ENCODE measurements at regions not wholly inside any gene's neighbourhood (a gene's known extent, or its start where the extent isn't known, plus 50 kb on each side); places are given as distances from the start of the nearest gene placed in this dataset.

DNA sequence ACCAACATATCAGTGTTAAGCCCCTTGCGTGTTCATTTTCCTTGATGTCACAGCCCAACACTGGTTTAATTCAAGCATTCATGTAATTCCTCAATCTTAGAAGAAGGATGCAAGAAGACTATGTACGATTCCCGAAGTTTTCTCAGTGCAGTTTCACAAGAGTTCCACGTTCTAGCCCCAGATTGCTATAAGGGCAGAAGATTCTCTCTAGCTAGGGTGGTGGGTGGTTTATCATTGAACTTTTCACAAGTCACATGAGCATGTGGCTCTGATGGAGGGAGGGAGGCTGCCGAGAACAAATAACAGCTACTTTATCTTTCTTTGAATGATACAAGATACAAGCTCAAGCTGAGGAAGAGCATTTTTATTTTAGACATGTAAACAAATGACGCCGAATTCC, 71.9 kb upstream of the NHSL1 start:
- intact Hi-C loops (cut with micrococcal nuclease; ENCODE audit: unreplicated experiment), result no loop called here
- no peaks in the 10 kb centered on the region for H3K9me3 ChIP-seq (ENCODE audit: insufficient read depth, low read depth)
- H3K9me2 ChIP-seq (ENCODE audit: insufficient read depth), result no peaks in the 10 kb centered on the region
- no peaks in the 10 kb centered on the region for H3K27me3 ChIP-seq (ENCODE audit: insufficient read depth, low read depth)
- H2AFZ ChIP-seq, result no peak overlapping the region
- no peak for TF ChIP-seq EZH2 (IDR thresholded peaks at IDR 0.05; ENCODE audit: low read depth)
- TF ChIP-seq, protein P1, sequence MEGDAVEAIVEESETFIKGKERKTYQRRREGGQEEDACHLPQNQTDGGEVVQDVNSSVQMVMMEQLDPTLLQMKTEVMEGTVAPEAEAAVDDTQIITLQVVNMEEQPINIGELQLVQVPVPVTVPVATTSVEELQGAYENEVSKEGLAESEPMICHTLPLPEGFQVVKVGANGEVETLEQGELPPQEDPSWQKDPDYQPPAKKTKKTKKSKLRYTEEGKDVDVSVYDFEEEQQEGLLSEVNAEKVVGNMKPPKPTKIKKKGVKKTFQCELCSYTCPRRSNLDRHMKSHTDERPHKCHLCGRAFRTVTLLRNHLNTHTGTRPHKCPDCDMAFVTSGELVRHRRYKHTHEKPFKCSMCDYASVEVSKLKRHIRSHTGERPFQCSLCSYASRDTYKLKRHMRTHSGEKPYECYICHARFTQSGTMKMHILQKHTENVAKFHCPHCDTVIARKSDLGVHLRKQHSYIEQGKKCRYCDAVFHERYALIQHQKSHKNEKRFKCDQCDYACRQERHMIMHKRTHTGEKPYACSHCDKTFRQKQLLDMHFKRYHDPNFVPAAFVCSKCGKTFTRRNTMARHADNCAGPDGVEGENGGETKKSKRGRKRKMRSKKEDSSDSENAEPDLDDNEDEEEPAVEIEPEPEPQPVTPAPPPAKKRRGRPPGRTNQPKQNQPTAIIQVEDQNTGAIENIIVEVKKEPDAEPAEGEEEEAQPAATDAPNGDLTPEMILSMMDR (conservative IDR thresholded peaks at IDR 0.05), result no peak
- no TSS peak for BruUV-seq (replicated peaks)
- peaks cover 14% of the 10 kb centered on the region; the same call in 1 of the 2 replicates for H4K20me1 ChIP-seq (ENCODE audit: insufficient read depth)
- H3K4me2 ChIP-seq, result no peak overlapping the region
- H3K36me3 ChIP-seq (ENCODE audit: low read depth), result no peaks in the 10 kb centered on the region
- H3K79me2 ChIP-seq (ENCODE audit: low read depth), result peaks cover 42% of the 10 kb centered on the region; the same call in 1 of the 2 replicates
- CTCF ChIA-PET, result no interaction called here
- H3K4me1 ChIP-seq (replicated peaks; ENCODE audit: insufficient read depth), result no peaks in the 10 kb centered on the region
- POLR2A ChIA-PET (ENCODE audit: unreplicated experiment), result no interaction called here
- no peak for DNase-seq
- no peak overlapping the region for H3K27ac ChIP-seq
- no peak overlapping the region for H3K4me3 ChIP-seq
- H3F3A ChIP-seq (ENCODE audit: insufficient read depth, low read depth), result no peaks in the 10 kb centered on the region

DNA sequence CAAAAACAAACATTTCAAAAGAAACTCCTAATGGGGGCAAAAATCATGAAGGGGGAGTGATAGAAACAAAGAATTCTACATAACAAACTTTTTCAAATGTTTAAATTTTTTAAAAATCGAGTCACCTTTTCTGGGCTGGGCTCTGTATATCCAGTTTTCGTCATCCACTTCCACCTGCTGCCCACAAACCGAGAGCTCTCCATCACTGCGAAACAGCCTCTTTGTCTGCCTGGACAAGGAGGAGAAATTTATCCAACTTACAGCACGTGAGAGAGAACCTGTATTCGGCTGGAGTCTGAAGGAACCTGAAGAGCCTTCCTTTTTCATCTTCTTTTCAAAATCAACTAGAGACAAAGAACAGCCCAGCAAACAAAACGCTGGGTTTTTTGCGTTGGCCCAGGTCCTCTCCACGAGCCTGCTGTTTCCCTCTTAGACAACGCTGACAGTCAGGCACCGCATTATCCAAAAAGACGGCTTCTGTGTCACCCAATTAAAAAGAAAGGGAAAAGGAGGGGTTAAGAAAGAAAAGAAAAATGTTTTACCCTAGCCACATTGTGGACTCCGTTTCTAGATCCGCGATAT, 72.4 kb upstream of the NHSL1 start:
- no peaks in the 10 kb centered on the region for H3K36me3 ChIP-seq (ENCODE audit: low read depth)
- TF ChIP-seq, protein P1 (conservative IDR thresholded peaks at IDR 0.05), result no peak
- TF ChIP-seq EZH2 (IDR thresholded peaks at IDR 0.05; ENCODE audit: low read depth), result no peak
- ChIA-PET POLR2A (ENCODE audit: unreplicated experiment) (no interaction called here), CTCF (no interaction called here)
- no peak overlapping the region for H3K4me3 ChIP-seq
- no peaks in the 10 kb centered on the region for H3F3A ChIP-seq (ENCODE audit: insufficient read depth, low read depth)
- H3K27me3 ChIP-seq (ENCODE audit: insufficient read depth, low read depth), result no peaks in the 10 kb centered on the region
- no peak overlapping the region for H2AFZ ChIP-seq
- BruUV-seq (replicated peaks), result no TSS peak
- DNase-seq, result no peak
- H3K4me2 ChIP-seq, result no peak overlapping the region
- intact Hi-C loops (cut with micrococcal nuclease; ENCODE audit: unreplicated experiment), result no loop called here
- peaks cover 37% of the 10 kb centered on the region; the same call in 1 of the 2 replicates for H3K79me2 ChIP-seq (ENCODE audit: low read depth)
- H3K9me2 ChIP-seq (ENCODE audit: insufficient read depth), result no peaks in the 10 kb centered on the region
- H3K27ac ChIP-seq, result no peak overlapping the region
- no peaks in the 10 kb centered on the region for H3K4me1 ChIP-seq (replicated peaks; ENCODE audit: insufficient read depth)
- peaks cover 14% of the 10 kb centered on the region; the same call in 1 of the 2 replicates for H4K20me1 ChIP-seq (ENCODE audit: insufficient read depth)
- no peaks in the 10 kb centered on the region for H3K9me3 ChIP-seq (ENCODE audit: insufficient read depth, low read depth)

DNA sequence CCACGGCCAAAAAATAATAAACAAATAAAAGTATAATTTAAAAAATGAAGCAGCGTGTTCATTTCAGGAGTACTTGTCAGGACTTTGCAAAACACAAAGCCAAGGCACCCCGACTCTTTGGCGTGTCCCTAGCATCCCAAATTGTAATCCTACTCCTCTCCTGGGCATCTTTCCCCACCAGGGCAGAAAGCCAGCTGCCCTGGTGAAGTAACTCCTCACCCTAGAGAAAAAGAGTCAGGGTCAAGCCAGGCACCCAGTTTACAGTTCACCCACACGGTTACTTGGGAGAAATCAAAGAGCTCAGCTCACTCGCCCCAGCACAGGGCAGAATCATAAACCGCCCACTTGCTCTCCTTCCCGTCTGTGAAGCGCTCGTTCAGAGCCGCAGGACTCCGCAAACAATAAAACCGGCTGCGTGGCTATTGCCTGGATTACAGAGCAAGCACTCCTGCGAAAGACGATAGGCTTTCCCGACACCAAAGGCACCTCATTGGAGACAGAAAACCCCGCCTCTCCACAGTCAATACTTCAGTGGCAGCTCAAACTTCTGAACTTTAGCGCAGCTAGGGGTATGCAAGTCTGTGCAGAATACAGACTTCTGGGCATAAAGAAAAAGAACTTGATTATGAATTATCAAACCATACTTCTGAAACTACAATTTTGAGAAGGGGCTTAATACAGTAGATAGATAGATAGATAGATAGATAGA, 73.0 kb upstream of the NHSL1 start:
- Histone ChIP-seq H3K79me2 (ENCODE audit: low read depth) (peaks cover 32% of the 10 kb centered on the region; the same call in 1 of the 2 replicates), H3K36me3 (ENCODE audit: low read depth) (no peaks in the 10 kb centered on the region), H3K9me2 (ENCODE audit: insufficient read depth) (no peaks in the 10 kb centered on the region), H4K20me1 (ENCODE audit: insufficient read depth) (peaks cover 14% of the 10 kb centered on the region; the same call in 1 of the 2 replicates), H3K4me3 (no peak overlapping the region), H3K9me3 (ENCODE audit: insufficient read depth, low read depth) (no peaks in the 10 kb centered on the region), H3K4me2 (no peak overlapping the region), H3K4me1 (replicated peaks; ENCODE audit: insufficient read depth) (no peaks in the 10 kb centered on the region), H2AFZ (no peak overlapping the region), H3F3A (ENCODE audit: insufficient read depth, low read depth) (no peaks in the 10 kb centered on the region), H3K27ac (no peak overlapping the region), H3K27me3 (ENCODE audit: insufficient read depth, low read depth) (no peaks in the 10 kb centered on the region)
- BruUV-seq (replicated peaks), result no TSS peak
- no peak for DNase-seq
- CTCF ChIA-PET, result no interaction called here
- TF ChIP-seq, protein P1 (conservative IDR thresholded peaks at IDR 0.05), result no peak
- no peak for TF ChIP-seq EZH2 (IDR thresholded peaks at IDR 0.05; ENCODE audit: low read depth)
- POLR2A ChIA-PET (ENCODE audit: unreplicated experiment), result no interaction called here
- intact Hi-C loops (cut with micrococcal nuclease; ENCODE audit: unreplicated experiment), result no loop called here

Measured in PC-9 (cell line).